GM18511 (cell line): ENCODE measurements at regions not wholly inside any gene's neighbourhood (a gene's known extent, or its start where the extent isn't known, plus 50 kb on each side); places are given as distances from the start of the nearest gene placed in this dataset.
"Not testable (repeated sequence)": the region's sequence is repeated elsewhere in the genome, so short reads cannot be mapped to it uniquely, and the experiment has no call there.

Experiments used
- ATAC-seq: cut with Tn5 transposase; IDR thresholded peaks from one replicate; pipeline ENCODE4 v1.9.1; 2021; ENCODE audit warnings: mild to moderate bottlenecking, moderate library complexity; ENCODE audit not compliant: unreplicated experiment

GRCh38 chr2:55811048-55811447, 112.5 kb downstream of the EFEMP1 start:
- no peak for ATAC-seq

- no peak for ATAC-seq
Measured at GRCh38 chr2:55810622-55811020, 113.0 kb downstream of the EFEMP1 start.

DNA sequence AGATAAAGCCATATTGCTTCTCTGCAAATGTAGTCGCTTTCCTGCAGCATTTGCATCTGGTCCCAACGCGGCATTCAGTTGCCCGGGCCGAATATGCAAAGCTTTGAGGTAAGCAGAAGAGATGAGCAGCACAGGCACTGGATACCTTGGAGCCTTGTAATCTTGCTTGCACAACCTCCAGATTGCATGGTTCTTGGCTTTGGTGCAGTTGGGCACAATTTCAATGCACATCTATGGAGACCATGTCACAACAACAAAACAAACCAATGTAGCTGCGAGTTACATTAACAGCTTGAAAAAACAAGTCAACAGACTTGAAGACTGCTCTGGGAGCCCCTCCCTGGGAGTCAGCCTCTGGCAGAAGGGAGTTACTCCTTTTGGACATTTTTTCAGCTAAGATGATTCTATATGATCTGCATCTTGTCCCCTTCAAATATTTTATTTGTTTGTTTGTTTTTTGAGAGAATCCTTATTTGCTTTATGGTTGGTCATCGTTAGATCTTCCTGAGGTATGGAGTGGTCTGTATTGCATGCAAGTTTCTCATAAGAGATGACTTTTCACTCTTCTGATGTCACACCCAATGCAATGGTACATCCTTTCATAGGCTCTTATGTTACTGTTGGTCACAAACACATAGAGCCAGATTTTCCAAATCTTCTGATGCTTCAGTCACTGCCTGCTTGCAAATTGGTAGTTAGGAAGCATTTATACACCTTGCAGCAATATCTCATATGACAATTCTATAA, 113.5 kb downstream of the EFEMP1 start:
- no peak for ATAC-seq

- ATAC-seq: no peak
Measured at GRCh38 chr2:55807900-55808299, 114.3 kb upstream of the PNPT1 start.

DNA sequence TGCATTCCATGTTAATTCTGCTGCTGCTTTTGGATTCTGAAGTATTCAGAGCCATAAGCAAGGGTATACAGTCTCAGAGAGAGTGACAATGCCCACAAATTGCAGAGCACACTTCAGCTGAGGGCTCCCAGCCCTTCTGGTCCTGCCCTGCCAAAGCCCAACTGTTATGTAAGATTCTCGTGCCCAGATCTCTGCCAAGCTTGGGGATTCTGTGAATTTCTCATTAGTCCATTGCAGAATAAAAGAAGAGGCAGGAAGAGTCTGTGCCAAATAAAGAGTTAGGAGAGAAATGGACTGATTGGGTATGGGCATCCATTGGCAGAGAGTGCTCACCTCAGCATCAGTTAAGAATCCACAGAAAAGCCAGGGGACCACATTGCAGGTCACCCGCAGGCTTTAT, 112.0 kb upstream of the PNPT1 start:
- no peak for ATAC-seq

DNA sequence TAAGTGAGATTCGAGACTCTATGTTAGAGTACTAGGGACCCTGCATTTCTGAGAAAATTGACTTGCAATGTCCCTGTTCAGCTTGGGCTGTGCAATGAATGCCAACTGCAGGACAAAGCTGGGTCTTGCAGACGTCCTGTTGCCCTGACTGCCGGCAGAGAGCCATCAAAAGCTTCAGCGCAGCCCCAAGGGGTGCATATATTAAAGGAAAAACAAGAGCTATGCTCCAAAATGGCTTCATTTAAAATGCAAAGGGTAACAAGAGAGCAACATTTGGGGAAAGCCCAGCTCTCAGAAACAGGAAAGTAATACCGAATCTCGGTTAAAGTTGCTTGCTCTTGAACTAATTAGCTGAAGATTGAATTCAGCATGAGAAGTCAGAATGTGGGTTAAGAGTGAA, 110.9 kb upstream of the PNPT1 start:
- ATAC-seq: no peak

GRCh38 chr2:55802067-55802466, 108.4 kb upstream of the PNPT1 start:
- ATAC-seq: no peak

GRCh38 chr2:55801436-55801835, 107.8 kb upstream of the PNPT1 start:
- ATAC-seq: no peak

GRCh38 chr2:55799624-55800023, 106.0 kb upstream of the PNPT1 start:
- ATAC-seq: not testable (repeated sequence)

GRCh38 chr2:55796121-55796520, 102.5 kb upstream of the PNPT1 start:
- no peak for ATAC-seq

DNA sequence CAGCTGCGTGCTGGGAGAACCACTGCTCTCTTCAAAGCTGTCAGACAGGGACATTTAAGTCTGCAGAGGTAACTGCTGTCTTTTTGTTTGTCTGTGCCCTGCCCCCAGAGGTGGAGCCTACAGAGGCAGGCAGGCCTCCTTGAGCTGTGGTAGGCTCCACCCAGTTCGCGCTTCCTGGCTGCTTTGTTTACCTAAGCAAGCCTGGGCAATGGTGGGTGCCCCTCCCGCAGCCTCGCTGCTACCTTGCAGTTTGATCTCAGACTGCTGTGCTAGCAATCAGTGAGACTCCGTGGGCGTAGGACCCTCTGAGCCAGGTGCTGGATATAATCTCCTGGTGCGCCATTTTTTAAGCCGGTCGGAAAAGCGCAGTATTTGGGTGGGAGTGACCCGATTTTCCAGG, 100.0 kb upstream of the PNPT1 start:
- not testable (repeated sequence) for ATAC-seq

- ATAC-seq: no peak
Measured at GRCh38 chr2:55786280-55786679, 92.6 kb upstream of the PNPT1 start.

DNA sequence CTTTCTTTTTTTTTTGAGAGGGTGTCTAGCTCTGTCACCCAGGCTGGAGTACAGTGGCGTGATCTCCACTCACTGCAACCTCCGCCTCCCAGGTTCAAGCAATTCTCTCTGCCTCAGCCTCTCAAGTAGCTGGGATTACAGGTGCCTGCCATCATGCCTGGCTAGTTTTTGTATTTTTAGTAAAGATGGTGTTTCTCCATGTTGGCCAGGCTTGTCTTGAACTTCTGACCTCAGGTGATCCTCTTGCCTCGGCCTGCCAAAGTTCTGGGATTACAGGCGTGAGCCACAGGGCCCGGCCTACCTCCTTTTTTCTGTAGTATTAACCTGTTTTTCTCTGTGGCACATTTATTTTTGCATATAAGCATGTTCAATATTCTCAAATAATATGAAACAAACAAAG, 90.1 kb upstream of the PNPT1 start:
- ATAC-seq: not testable (repeated sequence)

GRCh38 chr2:55782528-55783173, 89.0 kb upstream of the PNPT1 start:
- peak; percentile 57 for ATAC-seq

DNA sequence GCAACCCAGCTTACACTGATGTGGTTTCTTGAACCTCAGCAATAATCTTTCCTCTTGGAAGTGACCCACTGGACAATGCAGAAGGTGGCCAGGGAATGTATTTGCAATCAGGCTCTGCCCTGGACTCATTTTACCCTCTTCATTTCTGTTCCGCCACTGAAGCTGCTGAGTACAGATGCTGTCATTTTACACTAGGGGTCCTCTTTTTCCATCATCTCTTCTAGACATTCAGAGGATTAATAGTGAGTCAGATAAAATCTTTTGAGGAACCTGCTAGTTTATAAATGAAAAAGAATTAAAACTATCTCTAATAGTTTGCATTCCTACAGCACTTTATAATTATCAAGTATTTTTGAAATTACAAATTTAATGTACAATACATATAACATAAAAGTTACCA, 87.9 kb upstream of the PNPT1 start:
- no peak for ATAC-seq

DNA sequence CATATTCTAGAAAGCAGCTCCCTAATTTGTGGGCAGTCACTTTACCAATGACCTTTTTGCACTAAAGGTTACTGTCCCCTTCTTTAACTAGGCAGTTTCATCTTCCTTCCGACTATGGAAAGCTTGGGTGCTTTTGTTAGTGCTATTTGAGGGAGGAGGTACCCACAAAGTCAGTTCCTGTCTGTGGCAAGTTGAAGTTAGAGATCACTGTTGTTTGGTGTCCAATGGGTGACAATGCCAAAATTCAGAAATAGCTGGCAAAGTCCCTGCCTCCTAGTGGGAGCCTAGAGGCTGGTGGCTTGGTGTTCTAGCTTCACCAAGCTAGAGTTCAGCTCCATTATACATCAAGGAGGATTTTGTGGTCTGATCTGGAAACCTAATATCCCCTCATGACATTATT, 87.1 kb upstream of the PNPT1 start:
- ATAC-seq: no peak

DNA sequence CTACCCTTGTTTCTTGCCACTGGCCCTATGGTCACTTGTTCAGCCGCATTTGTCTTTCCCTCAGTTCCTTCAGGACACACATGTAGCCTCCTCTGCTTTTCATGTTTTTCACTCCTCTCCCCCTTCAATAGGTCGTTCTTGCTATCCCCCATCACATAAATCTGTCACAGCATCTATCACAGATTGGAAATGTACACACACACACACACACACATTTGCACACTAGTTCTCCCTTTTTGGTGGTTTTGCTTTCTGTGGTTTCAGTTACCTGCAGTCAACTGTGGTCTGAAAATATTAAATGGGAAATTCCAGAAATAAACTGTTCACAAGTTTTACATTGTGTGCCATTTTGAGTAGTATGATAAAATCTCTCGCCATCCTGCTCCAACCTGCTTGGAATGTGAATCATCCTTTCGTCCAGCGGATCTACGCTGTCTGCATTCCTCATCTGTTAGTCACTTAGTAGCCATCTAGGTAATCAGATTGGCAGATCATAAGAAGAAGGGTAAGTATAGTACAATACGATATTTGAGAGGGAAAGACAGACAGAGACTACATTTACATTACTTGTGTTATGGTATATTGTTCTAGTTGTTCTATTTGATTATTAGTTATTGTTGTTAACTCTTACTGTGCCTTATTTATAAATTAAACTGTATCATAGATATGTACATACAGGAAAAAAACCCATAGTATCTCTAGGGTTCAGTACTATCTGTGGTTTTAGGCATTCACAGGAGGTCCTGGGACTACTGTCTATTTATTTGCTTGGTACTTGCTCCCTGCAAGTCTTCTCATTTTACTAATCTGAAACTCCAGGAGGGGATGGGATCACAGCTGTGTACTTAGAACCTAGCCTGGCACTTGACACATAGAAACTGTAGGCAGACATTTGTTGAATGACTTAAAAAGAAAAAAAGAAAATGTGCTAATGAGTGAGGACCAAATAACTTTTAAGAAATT, 86.1 kb upstream of the PNPT1 start:
- ATAC-seq: peak; percentile 28

DNA sequence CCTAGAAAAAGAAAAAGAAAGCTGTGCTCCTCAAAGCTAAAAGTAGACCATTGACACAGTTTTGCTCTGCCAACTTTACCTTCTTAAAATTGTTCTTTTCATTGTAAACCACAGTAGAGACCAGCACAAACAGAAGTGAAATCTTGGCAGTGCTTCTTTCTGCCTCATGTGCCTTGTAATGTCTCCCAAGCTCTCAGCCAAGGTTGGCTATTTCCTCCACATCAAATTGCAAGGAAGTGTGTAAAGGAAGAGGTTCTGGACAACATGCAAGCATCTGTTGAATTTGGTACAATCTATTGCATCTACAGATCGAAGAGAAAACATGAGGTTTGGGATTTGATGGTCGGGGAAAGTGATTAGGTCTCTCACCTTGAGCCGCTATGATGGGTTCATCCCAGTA, 83.3 kb upstream of the PNPT1 start:
- no peak for ATAC-seq

- no peak for ATAC-seq
Measured at GRCh38 chr2:55776479-55776878, 82.8 kb upstream of the PNPT1 start.

DNA sequence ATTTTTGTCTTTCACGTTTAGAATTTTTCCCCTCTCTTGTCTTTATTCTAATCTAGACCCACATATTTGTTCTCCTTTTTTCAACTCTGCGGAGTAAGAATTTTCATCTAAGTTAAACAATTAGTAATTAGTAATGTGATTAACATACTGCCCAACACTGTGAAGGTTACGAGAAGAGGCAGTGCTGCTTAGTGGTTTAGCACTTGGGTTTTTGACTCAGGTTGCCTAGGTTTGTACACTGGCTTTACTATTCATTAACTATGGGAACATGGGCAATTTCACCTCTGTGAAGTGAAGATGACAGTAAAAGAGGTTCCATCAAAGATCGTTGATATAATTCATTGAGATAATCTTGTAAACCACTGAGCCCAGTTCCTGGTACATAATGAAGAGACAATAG, 82.2 kb upstream of the PNPT1 start:
- ATAC-seq: no peak

DNA sequence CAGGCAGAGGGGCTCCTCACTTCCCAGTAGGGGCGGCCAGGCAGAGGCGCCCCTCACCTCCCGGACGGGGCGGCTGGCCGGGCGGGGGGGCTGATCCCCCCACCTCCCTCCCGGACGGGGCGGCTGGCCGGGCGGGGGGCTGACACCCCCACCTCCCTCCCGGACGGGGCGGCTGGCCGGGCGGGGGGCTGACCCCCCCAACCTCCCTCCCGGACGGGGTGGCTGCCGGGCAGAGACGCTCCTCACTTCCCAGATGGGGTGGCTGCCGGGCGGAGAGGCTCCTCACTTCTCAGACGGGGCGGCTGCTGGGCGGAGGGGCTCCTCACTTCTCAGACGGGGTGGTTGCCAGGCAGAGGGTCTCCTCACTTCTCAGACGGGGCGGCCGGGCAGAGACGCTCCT, 80.0 kb upstream of the PNPT1 start:
- ATAC-seq: not testable (repeated sequence)
